ENCODE measurements at regions not wholly inside any gene's neighbourhood (a gene's known extent, or its start where the extent isn't known, plus 50 kb on each side); places are given as distances from the start of the nearest gene placed in this dataset.
"Not testable (repeated sequence)": the region's sequence is repeated elsewhere in the genome, so short reads cannot be mapped to it uniquely, and the experiment has no call there.

DNA sequence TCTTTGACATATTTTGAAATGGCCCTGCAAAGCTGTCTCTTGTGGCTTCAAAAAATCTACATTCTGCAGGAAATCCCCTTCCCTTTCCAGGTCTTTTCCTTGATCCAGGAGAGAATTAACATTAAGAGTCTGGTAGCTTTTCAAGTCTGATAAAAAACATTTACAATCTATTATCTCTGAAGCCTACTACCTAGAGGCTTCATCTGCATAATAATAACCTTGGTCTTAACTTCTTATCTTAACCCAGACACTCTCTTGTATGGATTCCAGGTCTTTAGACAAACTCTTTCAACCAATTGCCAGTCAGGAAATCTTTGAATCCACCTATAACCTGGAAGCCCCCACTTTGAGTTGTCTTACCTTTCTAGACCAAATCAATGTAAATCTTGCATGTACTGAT is 179.3 kb upstream of the ZC3H15 start:
- no peak for DNase-seq

DNA sequence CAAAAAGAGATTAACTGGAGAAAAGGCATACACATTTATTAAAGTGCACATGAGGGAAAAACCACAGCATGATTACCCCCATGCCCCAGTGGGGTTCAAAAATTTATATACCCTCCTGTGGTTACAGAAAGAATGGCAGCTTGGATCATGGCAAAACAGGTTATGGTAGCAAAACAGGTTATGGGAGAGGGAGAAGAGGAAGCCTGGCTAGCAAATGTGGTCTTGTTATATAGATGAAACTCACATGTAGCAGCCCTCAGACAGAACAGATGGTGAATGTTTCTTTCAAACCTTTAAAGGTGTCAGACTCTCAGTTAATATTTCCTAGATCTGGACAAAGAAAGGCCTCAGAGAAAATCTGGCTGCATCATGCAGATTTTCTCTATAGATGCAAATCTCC is 178.2 kb upstream of the ZC3H15 start:
- DNase-seq: no peak

DNA sequence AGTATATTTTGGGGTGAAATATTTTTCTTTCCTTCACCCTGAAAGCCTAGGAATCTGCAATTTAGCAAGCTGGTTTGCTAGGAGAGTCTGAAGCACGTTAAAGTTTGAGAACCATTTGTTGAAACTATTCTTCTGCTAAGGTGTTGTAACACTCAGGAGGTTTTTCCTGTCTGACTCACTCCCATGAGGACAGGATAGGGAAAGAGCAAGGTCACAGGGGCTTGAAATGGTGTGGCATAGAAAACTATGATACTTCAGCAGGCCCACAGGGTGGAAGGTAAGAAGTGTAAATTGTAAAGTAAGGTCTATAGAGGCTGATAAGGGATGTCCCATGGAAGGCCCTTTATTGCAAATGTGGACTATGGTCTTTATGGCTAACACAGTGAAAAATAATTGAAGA is 177.7 kb upstream of the ZC3H15 start:
- DNase-seq: no peak

DNA sequence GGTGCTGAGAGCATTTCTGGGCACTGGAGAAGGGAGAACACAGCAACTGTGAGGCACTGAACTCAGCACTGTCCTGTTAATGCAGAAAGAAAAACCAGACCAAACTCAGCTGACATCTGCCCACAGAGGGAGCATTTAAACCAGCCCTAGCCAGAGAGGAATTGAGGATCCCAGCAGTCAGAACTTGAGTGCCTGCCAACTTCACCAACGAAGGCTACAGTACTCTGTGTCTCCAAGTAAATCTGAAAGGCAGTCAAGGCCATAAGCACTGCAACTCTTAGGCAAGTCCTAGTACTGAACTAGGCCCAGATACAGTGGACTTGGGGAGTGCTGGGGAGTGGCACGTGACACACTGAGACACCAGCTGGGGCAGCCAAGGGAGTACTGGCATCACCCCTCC is 176.2 kb upstream of the ZC3H15 start:
- no peak for DNase-seq

DNA sequence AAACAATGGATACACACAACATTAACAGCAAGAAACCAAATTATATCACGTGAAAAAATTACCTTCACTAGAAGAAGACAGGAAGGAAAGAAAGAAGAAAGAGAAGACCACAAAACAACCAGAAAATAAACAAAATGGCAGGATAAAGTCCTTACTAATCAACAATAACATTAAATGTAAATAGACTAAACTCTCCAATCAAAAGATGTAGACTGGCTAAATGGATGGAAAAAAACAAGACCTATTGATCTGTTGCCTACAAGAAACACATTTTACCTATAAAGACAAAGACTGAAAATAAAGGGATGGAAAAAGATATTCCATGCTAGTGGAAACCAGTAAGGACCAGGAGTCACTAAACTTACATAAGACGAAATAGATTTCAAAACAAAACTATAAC is 167.0 kb upstream of the ZC3H15 start:
- DNase-seq: no peak

DNA sequence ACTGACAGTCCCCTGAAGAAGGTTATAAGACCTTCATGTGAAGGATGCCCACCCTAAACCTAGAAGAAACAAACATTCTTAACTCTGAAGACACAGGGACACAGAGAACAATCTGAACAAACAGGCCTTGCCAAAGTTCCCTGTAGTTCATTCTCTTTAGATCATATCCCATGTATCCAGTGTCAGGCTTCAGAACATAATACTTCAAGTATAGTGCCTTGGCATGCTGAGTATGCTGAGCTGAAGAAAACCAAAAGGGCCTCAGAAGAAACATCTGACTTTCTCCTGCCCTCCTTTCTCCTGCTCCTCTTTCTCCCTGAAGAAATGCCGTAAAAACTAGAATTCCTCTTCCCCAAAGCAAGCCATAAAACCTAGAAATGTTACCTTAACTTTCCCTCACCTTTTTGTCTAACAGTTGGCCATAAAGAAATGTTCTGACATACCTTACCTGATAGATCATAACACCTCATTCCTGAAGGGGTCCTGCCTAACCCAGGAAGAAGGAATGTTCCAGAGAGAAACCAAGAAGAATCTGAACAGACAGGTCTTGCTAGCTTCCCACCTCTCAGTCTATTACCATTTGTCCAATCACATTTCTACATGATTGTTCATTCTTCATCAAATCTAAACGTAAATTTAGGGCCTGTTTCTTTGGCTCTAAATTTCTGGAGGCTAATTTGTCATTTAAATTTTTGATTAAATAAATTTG is 160.1 kb upstream of the ZC3H15 start:
- no peak for DNase-seq

DNA sequence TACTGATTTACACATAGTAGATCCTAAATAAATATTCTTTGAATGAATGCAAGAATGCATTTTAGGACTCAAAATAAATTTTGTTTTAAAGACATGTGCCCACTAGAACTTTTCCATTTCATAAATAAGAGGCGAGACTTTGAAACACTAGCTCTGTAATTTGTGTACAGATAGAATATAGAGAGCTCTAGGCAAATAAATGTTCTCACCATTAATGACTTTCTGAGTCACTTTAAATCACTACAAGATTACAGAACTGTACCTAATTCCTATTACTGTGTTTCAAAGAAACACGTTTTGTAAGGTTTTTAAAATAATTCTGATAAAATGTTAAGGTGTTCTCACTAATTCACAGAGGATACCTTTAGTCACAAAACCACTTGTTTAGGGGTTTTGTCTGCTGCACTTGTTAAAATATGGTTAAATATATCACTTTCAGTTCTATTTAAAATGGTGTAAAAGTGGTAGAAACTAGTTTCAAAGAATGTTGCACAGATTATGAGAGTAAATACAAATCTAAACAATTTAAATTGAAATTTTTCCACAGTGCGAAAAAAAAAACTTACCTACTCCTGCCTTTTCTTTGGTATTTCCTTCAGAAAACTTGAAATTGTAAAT is 158.7 kb upstream of the ZC3H15 start:
- DNase-seq: no peak

DNA sequence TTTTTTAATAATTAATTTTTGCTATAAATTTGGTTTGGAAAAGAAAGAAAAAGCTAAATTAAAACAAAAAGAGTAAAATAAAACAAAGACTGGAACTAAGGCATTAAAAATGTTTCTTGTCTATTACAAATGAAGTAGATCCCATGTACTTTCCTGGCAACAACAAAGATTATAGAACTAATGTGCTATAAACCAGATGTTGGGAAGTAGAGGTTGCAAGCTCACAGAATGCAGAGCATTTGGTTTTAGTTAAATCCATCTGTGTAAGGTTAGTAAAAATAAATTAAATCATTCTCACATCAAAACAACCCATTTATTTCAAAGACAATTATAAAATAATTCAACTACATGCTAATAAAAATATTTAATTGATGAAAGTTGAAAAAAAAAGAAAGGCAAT is 157.2 kb upstream of the ZC3H15 start:
- no peak for DNase-seq

DNA sequence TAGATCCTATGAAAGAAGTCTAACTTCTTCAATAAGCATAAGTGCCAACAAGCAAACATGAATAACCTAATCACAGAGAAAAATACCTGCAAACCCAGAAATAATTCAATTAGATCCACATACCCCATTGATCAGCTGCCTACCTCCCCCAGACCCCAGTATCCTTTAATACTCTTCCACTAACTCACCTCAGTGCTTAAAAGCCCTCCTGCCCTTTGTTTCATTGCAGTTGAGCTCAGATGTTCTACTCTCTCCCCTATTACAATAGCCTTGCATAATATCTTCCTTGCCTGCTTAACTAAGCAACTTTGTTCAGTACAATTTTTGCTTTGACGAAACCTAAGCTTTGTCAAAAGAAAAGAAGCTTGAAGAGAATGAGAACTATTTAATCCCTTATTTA is 156.0 kb upstream of the ZC3H15 start:
- DNase-seq: no peak

DNA sequence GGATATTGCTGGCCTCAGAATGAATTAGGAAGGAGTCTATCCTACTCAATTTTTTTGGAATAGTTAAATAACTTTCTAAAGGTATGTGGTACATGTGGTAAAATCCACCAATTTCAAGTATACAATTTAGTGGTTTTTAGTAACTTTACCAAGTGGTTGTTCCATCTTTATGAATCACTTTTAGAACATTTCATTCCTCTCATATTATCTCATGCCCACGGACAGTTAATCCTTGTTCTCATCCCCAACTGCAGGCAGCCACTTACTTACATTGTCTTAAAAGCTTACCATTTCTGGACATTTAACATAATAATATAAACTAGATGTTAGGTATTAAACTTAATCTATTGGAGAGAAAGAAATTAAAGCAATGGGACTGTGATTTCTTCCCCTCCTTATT is 146.3 kb upstream of the ZC3H15 start:
- DNase-seq: no peak

DNA sequence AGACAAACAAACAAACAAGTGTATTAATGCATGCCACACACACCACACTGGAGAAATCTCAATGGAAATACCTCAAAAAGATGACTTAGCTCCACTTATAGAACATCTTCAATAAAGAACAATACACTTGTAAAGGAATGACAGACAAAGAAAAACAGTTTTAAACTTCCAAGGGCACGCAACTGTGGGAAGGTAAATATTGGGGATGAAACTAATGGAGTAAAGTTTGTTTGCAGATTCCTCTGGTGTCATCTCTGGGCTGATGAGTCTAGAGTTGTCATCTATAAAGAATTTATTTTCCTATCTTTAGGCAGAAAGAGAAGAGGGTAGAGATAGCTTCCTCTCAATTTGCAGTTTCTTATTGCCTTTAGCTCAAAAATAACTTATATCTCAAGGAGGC is 144.0 kb upstream of the ZC3H15 start:
- DNase-seq: no peak

DNA sequence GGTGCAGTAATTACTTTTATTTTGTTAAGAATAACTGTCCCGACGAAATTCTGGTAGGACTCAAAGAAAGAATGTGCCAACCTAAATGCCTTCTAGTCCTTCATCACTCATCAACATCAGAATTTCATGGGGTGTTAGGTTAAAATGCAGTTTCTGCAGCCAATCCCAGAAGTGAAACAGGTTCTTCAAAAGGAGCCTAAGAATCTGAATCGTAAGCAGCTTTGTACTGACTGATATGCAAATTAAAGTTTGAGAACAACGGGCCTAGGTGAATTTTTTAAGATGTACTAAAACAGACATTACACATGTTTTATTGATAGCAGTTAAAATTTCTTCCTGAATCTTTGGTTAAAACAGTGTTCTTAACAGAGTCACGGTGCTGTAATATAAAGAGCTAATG is 140.3 kb upstream of the ZC3H15 start:
- no peak for DNase-seq

DNA sequence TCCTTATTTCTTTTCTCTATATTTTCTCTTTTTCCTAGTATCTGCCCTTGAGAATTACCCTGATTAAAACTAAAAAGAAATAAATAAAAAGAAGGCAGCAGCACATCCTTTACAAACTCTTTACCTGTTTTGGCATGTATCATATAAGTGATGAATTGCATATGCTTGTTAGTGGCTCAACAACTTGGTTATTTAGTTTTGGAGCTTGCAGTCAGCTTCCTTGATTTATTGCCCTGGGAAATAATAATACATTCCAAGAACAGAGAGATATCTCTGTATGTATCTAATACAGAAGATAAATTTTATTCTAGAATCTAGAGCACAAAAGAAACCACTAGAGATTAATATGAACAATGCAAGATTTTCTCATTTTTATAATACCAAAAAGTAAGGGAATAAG is 139.8 kb upstream of the ZC3H15 start:
- DNase-seq: no peak

DNA sequence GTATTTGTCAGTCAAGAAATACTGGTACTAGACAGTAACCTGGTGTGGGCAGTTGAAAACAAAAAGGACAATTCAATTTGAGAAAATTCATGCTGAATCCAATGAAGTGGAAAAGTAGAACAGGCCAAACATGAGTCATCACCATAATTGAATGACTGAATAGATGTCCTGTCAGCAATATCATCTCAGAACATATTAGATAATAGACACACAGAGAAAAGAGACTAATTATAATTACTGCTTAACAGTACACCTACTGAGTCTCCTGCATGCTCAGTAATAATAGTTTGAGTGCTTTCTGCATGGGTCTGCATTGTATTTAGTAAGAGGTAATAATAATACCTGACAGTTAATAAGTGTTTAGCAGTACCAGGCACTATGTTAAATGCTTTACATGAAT is 138.6 kb upstream of the ZC3H15 start:
- no peak for DNase-seq

DNA sequence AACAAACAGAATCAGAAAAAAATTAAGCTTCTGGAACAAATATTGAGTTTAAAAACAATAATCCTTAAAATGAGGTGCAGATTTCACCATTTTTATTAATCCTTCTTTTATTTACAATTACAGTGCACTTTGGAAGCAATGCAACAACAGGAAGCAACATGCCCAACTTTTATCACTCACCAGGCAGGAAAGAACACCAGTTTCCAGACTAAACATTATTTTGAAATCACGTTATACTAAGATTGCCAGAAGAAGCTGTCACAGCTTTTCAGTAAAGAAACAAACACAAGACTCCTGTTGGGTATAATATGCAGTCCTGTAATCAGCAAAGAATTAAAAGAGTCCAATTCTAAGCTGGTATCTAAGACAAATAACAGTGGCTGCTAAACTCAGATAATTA is 137.9 kb upstream of the ZC3H15 start:
- no peak for DNase-seq

DNA sequence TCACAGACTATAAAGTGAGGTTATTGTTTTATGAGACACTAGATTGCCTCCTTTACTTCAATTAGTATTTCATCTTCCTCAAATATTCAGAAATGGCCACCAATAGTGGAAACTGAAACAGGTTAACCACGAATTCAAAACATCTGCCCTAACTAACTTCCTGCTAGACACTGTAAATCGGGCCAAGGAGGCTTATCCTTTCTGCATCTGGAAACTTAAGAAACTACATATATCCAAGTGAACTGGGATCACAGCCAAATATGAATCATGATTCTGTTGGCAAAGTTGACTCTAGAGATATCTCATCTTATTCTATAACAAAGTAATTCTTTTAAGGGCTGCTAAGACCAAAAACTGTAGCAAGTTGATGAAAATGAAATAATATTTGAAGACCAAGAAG is 136.6 kb upstream of the ZC3H15 start:
- DNase-seq: no peak

DNA sequence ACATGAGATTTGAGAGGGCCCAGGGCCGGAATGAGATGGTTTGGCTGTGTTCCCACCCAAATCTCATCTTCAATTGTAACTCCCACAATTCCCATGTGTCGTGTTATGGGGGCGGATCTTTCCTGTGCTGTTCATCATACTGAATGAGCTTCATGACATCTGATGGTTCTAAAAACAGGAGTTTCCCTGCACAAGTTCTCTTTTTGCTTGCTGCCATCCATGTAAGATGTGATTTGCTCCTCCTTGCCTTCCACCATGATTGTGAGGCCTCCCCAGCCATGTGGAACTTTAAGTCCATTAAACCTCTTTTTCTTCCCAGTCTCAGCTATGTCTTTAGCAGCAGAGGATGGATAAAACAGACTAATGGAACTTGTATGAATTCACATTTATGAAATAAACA is 131.9 kb upstream of the ZC3H15 start:
- DNase-seq: not testable (repeated sequence)

DNA sequence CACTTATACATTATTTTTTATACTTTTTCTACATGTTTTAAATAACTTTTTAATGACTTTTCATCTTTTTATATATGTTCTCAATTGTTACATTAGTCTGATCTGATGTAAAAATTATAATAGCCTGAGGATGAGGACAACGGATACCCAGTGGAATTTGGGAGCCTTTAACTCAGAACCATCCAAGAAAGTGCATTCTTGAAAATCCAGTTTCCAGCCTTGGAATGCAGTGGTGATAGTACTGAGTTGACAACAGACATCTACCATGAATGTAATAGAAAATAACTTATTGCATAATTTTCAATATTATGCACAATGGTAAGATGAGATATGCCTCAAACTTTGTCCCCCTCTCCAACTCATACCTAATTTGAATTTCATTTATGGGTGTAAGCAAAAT is 120.7 kb upstream of the ZC3H15 start:
- DNase-seq: no peak

DNA sequence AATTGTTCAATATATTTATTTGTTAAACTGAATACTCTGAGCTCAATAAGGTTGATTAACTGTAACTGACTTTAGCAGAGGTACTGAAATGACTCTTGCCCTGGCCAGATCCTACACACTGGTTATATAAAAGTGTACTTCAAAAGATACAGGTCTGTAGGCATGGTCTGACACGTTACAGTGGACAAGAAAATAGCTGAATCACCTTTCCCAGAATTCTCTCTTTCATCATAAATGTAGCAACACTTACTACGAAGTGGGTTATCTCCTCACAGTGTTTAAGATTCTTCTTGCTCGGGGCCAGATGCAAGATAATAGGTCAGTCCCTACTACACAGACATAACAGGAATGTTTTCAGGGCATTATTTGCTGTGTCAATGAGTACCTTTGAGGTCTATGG is 107.0 kb upstream of the ZC3H15 start:
- no peak for DNase-seq

DNA sequence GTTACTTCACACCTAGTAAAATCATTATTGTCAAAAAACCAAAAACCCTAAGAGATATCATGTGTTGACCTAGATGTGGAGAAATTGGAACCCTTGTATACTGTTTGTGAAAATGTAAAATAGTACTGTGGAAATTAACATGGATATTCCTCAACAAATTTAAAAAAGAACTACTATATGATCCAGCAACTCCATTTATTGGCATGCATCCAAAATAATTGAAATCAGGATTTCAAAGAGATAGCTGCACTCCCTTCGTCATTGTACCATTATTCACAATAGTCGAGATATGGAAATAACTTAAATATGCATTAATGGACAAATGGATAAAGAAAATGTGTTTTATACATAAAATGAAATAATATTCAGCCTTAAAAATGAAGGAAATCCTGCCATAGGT is 105.3 kb upstream of the ZC3H15 start:
- DNase-seq: no peak

DNA sequence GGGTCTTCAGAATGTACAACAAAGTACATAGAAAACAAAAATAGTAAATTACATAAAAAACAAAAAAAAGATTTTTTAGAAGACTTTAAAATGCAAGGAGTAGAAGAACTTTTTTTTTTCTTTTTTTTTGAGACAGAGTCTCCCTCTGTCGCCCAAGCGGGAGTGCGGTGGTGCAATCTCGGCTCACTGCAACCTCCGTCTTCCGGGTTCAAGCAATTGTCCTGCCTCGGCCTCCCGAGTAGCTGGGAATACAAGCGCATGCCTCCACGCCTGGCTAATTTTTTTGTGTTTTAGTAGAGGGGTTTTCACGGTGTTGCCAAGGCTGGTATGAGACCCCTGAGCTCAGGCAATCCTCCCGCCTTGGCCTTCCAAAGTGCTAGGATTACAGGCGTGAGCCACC is 104.5 kb upstream of the ZC3H15 start:
- DNase-seq: no peak

DNA sequence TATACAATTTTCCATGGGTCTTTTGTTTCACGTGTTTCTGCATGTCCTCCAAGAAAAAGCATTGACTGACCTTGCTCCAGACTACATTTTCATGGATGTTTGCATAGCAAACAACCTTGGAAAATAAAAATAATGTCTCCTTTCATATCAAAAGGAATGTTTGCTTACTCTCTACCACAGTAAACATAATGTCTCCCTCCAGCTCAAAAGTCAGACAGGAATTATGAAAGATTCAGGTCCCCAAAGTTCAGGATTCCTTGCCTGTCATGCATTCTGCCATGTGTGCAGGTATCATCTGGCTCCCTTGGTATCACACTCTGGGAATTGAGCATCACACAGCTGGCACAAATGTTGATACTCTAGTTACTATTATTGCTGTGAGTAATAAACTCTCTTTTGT is 103.1 kb upstream of the ZC3H15 start:
- DNase-seq: no peak

DNA sequence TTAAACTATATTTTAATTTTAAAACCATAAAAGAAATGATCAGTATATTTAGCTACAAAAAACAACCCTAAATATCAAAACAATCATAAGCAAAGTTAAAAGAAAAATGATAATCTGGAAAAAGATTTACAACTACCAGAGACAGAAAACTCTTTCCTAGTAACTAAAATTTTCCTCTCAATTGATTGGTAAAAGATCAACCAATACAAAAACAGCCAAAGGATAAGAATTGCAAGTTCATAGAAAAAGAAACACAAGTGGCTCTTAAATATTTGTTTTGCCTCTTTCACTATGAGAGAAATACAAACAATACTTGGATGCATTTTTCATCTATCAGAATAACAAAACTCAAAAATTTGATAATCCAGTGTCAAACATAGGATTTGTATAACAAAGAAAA is 101.8 kb upstream of the ZC3H15 start:
- DNase-seq: no peak

DNA sequence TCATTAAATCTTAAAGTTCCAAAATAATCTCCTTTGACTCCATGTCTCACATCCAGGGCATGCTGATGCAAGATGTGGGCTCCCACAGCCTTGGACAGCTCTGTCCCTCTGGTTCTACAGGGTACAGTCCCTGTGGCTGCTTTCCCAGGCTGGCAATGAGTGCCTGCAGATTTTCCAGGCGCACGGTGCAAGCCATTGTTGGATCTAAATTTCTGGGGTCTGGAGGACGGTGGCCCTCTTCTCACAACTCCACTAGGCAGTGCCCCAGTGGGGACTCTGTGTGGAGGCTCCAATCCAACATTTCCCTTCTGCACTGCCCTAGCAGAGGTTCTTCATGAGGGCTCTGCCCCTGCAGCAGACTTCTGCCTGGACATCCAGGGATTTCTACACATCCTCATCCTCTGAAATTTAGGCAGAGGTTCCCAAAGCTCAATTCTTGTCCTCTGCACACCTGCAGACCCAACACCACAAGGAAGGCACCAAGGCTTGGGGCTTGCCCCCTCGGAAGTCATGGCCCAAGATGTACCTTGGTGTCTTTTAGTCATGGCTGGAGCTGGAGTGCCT is 100.3 kb upstream of the ZC3H15 start:
- DNase-seq: not testable (repeated sequence)

DNA sequence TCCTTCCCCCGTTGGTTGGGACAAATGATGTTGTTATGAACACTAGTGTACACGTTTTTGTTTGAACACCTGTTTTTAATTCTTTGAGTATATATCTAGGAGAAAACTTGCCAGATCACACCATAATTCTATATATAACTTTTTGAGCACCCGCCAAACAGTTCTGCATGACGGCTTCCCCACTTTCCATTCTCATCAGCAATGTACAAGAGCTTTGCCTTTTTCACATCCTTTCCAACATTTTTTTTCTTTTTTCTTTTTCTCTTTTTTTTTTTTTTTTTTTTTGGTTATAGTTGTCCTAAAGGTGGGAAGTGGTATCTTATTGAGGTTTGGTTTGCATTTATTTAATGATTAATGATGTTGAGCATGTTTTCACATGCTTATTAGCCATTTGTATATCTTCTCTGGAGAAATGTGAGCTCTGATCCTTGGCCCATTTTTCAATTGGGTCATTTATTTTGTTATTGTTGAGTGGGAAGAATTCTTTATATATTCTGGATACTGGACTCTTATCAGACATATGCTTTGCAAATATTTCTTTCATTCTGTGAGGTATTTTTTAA is 86.9 kb upstream of the ZC3H15 start:
- DNase-seq: no peak
